ENCODE measurements at regions not wholly inside any gene's neighbourhood (a gene's known extent, or its start where the extent isn't known, plus 50 kb on each side); places are given as distances from the start of the nearest gene placed in this dataset.

GRCh38 chr3:86605166-86605565 is 385.8 kb downstream of the VGLL3 start:
- no peak for TF ChIP-seq CTCF (IDR thresholded peaks at IDR 0.05; ENCODE audit: insufficient read depth, low read length)
- TF ChIP-seq POLR2AphosphoS5 (IDR thresholded peaks at IDR 0.05; ENCODE audit: low read depth): no peak
- TF ChIP-seq GABPA (IDR thresholded peaks at IDR 0.05; ENCODE audit: low read depth): no peak
- TF ChIP-seq REST (IDR thresholded peaks at IDR 0.05; ENCODE audit: insufficient replicate concordance, low read depth): no peak

Measured in HL-60 (cell line).